ENCODE measurements at regions not wholly inside any gene's neighbourhood (a gene's known extent, or its start where the extent isn't known, plus 50 kb on each side); places are given as distances from the start of the nearest gene placed in this dataset.

- TF ChIP-seq CTCF (IDR thresholded peaks at IDR 0.05) (no peak), POLR2A (IDR thresholded peaks at IDR 0.05) (no peak)
Observed at GRCh38 chr20:60352017-60352416, 393.8 kb downstream of the CDH26 start.

Measured in lower leg skin (tissue), 3 donors.